ENCODE measurements at regions not wholly inside any gene's neighbourhood (a gene's known extent, or its start where the extent isn't known, plus 50 kb on each side); places are given as distances from the start of the nearest gene placed in this dataset.

DNA sequence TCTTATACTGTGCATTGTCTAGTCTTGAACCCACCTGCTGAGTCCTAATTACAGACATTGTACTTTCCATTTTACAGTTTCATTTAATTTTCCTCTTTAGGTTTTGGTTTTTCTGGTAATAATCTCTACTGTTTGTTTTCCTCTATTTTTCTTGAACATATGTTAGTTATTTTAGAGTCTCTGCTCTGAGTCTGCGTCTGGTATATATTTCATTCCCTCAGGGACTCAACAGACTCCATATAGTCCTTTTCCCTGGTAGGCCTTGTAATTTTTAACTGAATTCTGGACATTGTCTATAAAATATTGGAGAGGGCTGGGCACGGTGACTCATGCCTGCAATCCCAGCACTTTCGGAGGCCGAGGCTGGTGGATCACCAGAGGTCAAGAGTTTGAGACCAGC is 121.8 kb upstream of the STOX2 start:
- WGBS, 2 experiments (ENCODE audit: insufficient coverage in 1 of 2, insufficient read length in 1 of 2) = 80 to 93% methylated on average over 3 to 4 of the region's 4 CpGs
- no peak overlapping the region for H3K27ac ChIP-seq (ENCODE audit: low read depth, low read length)

GRCh38 chr4:183783991-183784553 is 121.0 kb upstream of the STOX2 start:
- Mint-ChIP-seq H3K27ac (no peak overlapping the region), H3K9me3 (no peaks in the 10 kb centered on the region), H3K4me1 (no peaks in the 10 kb centered on the region), H3K4me3 (no peak overlapping the region), H3K36me3 (ENCODE audit: low read depth) (no peaks in the 10 kb centered on the region), H3K27me3 (ENCODE audit: insufficient read depth) (no peaks in the 10 kb centered on the region)
- Histone ChIP-seq H3K27me3 (ENCODE audit: control insufficient read depth, insufficient read depth, low read length, poor library complexity, severe bottlenecking) (no peaks in the 10 kb centered on the region), H3K4me1 (ENCODE audit: control insufficient read depth, insufficient read depth, low read length) (no peaks in the 10 kb centered on the region), H3K27ac (ENCODE audit: low read depth, low read length) (no peak overlapping the region), H3K4me3 (ENCODE audit: low read length) (no peak overlapping the region), H3K9ac (ENCODE audit: extremely low read depth, low read length, poor library complexity, severe bottlenecking) (no peak overlapping the region), H3K36me3 (ENCODE audit: control insufficient read depth, insufficient read depth, low read length) (no peaks in the 10 kb centered on the region), H3K9me3 (ENCODE audit: control insufficient read depth, low read length) (no peaks in the 10 kb centered on the region)
- no peak for DNase-seq
- 77 to 90% methylated on average over 6 of the region's 6 CpGs for whole genome bisulfite sequencing, 2 experiments (ENCODE audit: insufficient coverage in 1 of 2, insufficient read length in 1 of 2)
- TF ChIP-seq, protein P1, sequence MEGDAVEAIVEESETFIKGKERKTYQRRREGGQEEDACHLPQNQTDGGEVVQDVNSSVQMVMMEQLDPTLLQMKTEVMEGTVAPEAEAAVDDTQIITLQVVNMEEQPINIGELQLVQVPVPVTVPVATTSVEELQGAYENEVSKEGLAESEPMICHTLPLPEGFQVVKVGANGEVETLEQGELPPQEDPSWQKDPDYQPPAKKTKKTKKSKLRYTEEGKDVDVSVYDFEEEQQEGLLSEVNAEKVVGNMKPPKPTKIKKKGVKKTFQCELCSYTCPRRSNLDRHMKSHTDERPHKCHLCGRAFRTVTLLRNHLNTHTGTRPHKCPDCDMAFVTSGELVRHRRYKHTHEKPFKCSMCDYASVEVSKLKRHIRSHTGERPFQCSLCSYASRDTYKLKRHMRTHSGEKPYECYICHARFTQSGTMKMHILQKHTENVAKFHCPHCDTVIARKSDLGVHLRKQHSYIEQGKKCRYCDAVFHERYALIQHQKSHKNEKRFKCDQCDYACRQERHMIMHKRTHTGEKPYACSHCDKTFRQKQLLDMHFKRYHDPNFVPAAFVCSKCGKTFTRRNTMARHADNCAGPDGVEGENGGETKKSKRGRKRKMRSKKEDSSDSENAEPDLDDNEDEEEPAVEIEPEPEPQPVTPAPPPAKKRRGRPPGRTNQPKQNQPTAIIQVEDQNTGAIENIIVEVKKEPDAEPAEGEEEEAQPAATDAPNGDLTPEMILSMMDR (conservative IDR thresholded peaks at IDR 0.05) = no peak

More for the DNA sequence above, 121.8 kb upstream of the STOX2 start:
- Mint-ChIP-seq H3K27me3 (ENCODE audit: insufficient read depth) (no peaks in the 10 kb centered on the region), H3K36me3 (ENCODE audit: low read depth) (no peaks in the 10 kb centered on the region), H3K9me3 (no peaks in the 10 kb centered on the region), H3K27ac (no peak overlapping the region), H3K4me1 (no peaks in the 10 kb centered on the region), H3K4me3 (no peak overlapping the region)
- H3K9me3 ChIP-seq (ENCODE audit: control insufficient read depth, low read length) = no peaks in the 10 kb centered on the region
- no peaks in the 10 kb centered on the region for H3K36me3 ChIP-seq (ENCODE audit: control insufficient read depth, insufficient read depth, low read length)
- TF ChIP-seq, protein P1 (conservative IDR thresholded peaks at IDR 0.05) = no peak
- DNase-seq = no peak
- no peak overlapping the region for H3K9ac ChIP-seq (ENCODE audit: extremely low read depth, low read length, poor library complexity, severe bottlenecking)
- no peaks in the 10 kb centered on the region for H3K4me1 ChIP-seq (ENCODE audit: control insufficient read depth, insufficient read depth, low read length)
- H3K4me3 ChIP-seq (ENCODE audit: low read length) = no peak overlapping the region
- H3K27me3 ChIP-seq (ENCODE audit: control insufficient read depth, insufficient read depth, low read length, poor library complexity, severe bottlenecking) = no peaks in the 10 kb centered on the region

DNA sequence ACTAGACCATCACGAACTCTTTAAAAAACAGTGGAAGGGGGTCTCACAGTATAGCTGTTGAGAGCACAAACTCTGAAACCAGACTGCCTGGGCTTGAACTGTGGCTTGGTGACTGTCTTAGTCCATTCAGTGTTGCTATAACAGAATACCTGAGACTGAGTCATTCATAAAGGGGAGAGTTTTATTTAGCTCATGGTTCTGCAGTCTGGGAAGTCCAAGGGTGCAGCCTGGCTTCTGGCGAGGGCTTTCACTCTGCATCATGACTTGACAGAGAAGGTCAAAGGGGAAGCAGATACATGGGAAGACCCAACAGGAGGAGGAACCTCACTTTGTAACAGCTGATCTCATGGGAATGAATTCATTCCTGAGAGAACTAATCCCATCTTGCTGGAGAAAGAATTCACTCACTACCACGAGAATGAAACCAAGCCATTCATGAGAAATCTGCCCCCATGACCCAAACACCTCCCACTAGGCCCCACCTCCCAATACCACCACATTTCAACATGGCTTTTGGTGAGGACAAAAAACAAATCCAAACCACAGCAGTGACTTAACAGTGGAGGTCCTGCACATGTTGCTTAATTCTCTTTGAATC is 116.7 kb upstream of the STOX2 start:
- 58 to 86% methylated on average over 1 to 3 of the region's 3 CpGs for WGBS, 2 experiments (ENCODE audit: insufficient coverage in 1 of 2, insufficient read length in 1 of 2)
- Mint-ChIP-seq H3K9me3 (peaks cover 16% of the 10 kb centered on the region), H3K4me1 (no peaks in the 10 kb centered on the region), H3K27me3 (ENCODE audit: insufficient read depth) (peaks cover 7% of the 10 kb centered on the region), H3K27ac (no peak overlapping the region), H3K36me3 (ENCODE audit: low read depth) (no peaks in the 10 kb centered on the region), H3K4me3 (no peak overlapping the region)
- H3K27me3 ChIP-seq (ENCODE audit: control insufficient read depth, insufficient read depth, low read length, poor library complexity, severe bottlenecking) = no peaks in the 10 kb centered on the region
- no peaks in the 10 kb centered on the region for H3K36me3 ChIP-seq (ENCODE audit: control insufficient read depth, insufficient read depth, low read length)
- TF ChIP-seq, protein P1 (conservative IDR thresholded peaks at IDR 0.05) = no peak
- no peaks in the 10 kb centered on the region for H3K4me1 ChIP-seq (ENCODE audit: control insufficient read depth, insufficient read depth, low read length)
- DNase-seq = no peak
- peaks cover 7% of the 10 kb centered on the region for H3K9me3 ChIP-seq (ENCODE audit: control insufficient read depth, low read length)
- H3K27ac ChIP-seq (ENCODE audit: low read depth, low read length) = no peak overlapping the region
- no peak overlapping the region for H3K4me3 ChIP-seq (ENCODE audit: low read length)
- no peak overlapping the region for H3K9ac ChIP-seq (ENCODE audit: extremely low read depth, low read length, poor library complexity, severe bottlenecking)
